MM.1S (cell line): ENCODE measurements at regions not wholly inside any gene's neighbourhood (a gene's known extent, or its start where the extent isn't known, plus 50 kb on each side); places are given as distances from the start of the nearest gene placed in this dataset.

ENCODE experiments used
- DNase-seq: peaks from one replicate; pipeline ENCODE4 v3.0.0-alpha.2; 2015
- H2AFZ ChIP-seq: fragments of 300-600 bp; sonication (generic); 2 replicates; pipeline ENCODE4 v1.6.0; 2016; ENCODE audit warnings: antibody characterized with exemption, low read length
- H3F3A ChIP-seq: fragments of 300-600 bp; sonication (generic); 2 replicates; pipeline ENCODE4 v1.6.1; 2016; ENCODE audit warnings: mild to moderate bottlenecking, antibody characterized with exemption, low read length, moderate library complexity, mixed read lengths; ENCODE audit not compliant: insufficient read depth
- H3K27ac ChIP-seq: fragments of 300-600 bp; sonication (generic); 2 replicates; pipeline ENCODE4 v1.5.1; 2016; ENCODE audit warnings: mild to moderate bottlenecking, low read length
- H3K27me3 ChIP-seq: fragments of 300-600 bp; sonication (generic); replicated peaks from 2 replicates; pipeline ENCODE4 v1.6.0; 2016; ENCODE audit warnings: low read length; ENCODE audit not compliant: insufficient read depth
- H3K36me3 ChIP-seq: fragments of 300-600 bp; sonication (generic); replicated peaks from 2 replicates; pipeline ENCODE4 v1.6.1; 2016; ENCODE audit warnings: mild to moderate bottlenecking, low read length, mixed read lengths; ENCODE audit not compliant: insufficient read depth
- H3K4me1 ChIP-seq: fragments of 300-600 bp; sonication (generic); 2 replicates; pipeline ENCODE4 v1.6.1; 2016; ENCODE audit warnings: low read length, mixed read lengths
- H3K4me2 ChIP-seq: fragments of 300-600 bp; sonication (generic); 2 replicates; pipeline ENCODE4 v1.6.0; 2016; ENCODE audit warnings: low read depth, low read length
- H3K4me3 ChIP-seq: fragments of 300-600 bp; sonication (generic); 2 replicates; pipeline ENCODE4 v1.5.1; 2016; ENCODE audit warnings: low read length, mixed read lengths
- H3K79me2 ChIP-seq: fragments of 300-600 bp; sonication (generic); 2 replicates; pipeline ENCODE4 v1.6.1; 2016; ENCODE audit warnings: mixed run types, low read length, mixed read lengths
- H3K9ac ChIP-seq: fragments of 300-600 bp; sonication (generic); 2 replicates; pipeline ENCODE4 v1.6.1; 2016; ENCODE audit warnings: low read length, mixed read lengths
- H3K9me2 ChIP-seq: fragments of 300-600 bp; sonication (generic); replicated peaks from 2 replicates; pipeline ENCODE4 v1.6.1; 2016; ENCODE audit warnings: mild to moderate bottlenecking, low read length, mixed read lengths; ENCODE audit not compliant: insufficient read depth
- H3K9me3 ChIP-seq: fragments of 300-600 bp; sonication (generic); replicated peaks from 2 replicates; pipeline ENCODE4 v1.6.1; 2016; ENCODE audit warnings: mild to moderate bottlenecking, low read length, mixed read lengths; ENCODE audit not compliant: insufficient read depth
- H4K20me1 ChIP-seq: fragments of 300-600 bp; sonication (generic); 2 replicates; pipeline ENCODE4 v1.6.1; 2016; ENCODE audit warnings: mild to moderate bottlenecking, low read length, moderate library complexity, mixed read lengths; ENCODE audit not compliant: insufficient read depth
- EZH2 ChIP-seq: fragments of 300-600 bp; sonication (generic); optimal IDR thresholded peaks from 2 replicates; pipeline ENCODE3; 2017; ENCODE audit warnings: low read depth, mild to moderate bottlenecking, antibody characterized with exemption, low read length, mixed read lengths
- EZH2phosphoT487 ChIP-seq: fragments of 300-600 bp; sonication (generic); IDR thresholded peaks from 2 replicates; pipeline ENCODE4 v1.6.1; 2018; ENCODE audit warnings: antibody characterized with exemption, low read length
- TF ChIP-seq, protein P1 (sequence below): fragments of 300-600 bp; sonication (generic); IDR thresholded peaks from 2 replicates; pipeline ENCODE4 v1.5.1; 2016; ENCODE audit warnings: antibody characterized with exemption, low read length, mixed read lengths

DNA sequence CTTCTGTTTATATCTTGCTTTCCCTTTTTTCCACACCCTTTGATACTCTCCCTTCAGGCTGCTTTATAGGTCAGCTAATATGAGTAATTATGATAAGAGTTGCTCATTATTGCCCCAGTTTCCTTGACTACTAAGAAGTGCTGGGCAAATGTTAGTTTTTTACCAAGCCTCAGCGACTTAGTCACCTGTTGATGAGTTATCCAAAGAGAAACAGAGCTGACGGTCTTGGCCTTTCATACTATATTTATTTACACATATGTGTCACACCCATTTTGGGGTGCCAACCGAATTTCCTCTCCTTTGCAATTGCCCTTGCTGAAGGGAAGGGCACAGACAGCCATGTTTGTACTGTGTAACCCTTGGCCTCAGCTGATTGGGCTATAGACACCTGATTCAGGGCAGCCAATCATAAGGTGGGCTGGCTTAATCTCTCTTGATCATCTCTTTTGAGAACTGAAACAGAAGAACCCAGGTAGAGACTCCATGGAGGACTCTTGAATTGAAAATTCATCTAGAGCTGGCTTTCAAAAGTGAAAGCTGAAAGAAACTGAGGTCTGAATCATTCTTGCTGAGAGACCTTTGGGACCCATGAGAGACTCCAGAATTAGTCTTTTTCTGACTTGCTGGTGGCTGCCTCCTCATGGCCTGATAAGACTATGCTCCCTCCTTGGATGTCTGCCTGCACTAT lies 111.7 kb upstream of the RPS6KA3 start:
- no peak overlapping the region for H3K9ac ChIP-seq

DNA sequence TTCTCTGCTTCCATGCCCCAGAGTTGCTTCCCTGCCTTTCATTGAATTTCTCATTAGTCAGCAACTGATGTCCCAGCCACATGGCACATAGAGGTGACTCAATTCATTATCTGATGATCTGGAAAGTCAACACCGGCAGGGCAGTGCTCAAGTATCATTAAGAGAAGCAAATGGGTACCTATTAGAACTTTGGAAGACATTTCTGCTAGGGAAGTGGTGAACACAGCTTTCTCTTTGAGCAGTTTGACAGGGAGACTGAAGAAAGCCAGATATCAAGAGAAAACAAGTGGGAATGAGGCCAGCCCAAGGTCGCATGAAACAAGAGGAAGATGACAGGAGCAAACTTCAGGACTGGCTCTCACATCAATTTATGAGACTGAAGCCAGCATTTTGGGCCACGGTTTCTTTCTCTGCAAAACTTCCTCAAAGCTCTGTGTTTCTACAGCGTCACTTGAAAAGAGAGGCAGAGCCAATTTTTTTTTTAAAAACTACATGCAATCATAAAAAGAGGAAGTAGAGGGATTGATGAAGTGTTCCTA lies 108.3 kb upstream of the RPS6KA3 start:
- no peaks in the 10 kb centered on the region for H3K4me1 ChIP-seq
- H3K9ac ChIP-seq: no peak overlapping the region
- no peak overlapping the region for H2AFZ ChIP-seq
- no peaks in the 10 kb centered on the region for H3K9me2 ChIP-seq
- H3K36me3 ChIP-seq: no peaks in the 10 kb centered on the region
- H3K79me2 ChIP-seq: no peaks in the 10 kb centered on the region
- no peak for DNase-seq
- TF ChIP-seq EZH2: no peak
- TF ChIP-seq, protein P1, sequence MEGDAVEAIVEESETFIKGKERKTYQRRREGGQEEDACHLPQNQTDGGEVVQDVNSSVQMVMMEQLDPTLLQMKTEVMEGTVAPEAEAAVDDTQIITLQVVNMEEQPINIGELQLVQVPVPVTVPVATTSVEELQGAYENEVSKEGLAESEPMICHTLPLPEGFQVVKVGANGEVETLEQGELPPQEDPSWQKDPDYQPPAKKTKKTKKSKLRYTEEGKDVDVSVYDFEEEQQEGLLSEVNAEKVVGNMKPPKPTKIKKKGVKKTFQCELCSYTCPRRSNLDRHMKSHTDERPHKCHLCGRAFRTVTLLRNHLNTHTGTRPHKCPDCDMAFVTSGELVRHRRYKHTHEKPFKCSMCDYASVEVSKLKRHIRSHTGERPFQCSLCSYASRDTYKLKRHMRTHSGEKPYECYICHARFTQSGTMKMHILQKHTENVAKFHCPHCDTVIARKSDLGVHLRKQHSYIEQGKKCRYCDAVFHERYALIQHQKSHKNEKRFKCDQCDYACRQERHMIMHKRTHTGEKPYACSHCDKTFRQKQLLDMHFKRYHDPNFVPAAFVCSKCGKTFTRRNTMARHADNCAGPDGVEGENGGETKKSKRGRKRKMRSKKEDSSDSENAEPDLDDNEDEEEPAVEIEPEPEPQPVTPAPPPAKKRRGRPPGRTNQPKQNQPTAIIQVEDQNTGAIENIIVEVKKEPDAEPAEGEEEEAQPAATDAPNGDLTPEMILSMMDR: no peak
- no peak for TF ChIP-seq EZH2phosphoT487
- H3K4me2 ChIP-seq: no peak overlapping the region
- H3F3A ChIP-seq: no peaks in the 10 kb centered on the region
- no peaks in the 10 kb centered on the region for H3K27me3 ChIP-seq
- H3K9me3 ChIP-seq: no peaks in the 10 kb centered on the region
- H3K4me3 ChIP-seq: no peak overlapping the region
- H3K27ac ChIP-seq: no peak overlapping the region
- no peaks in the 10 kb centered on the region for H4K20me1 ChIP-seq

More for the DNA sequence above, 111.7 kb upstream of the RPS6KA3 start:
- H4K20me1 ChIP-seq: no peaks in the 10 kb centered on the region
- DNase-seq: no peak
- H3K4me3 ChIP-seq: no peak overlapping the region
- no peaks in the 10 kb centered on the region for H3F3A ChIP-seq
- no peak overlapping the region for H2AFZ ChIP-seq
- no peaks in the 10 kb centered on the region for H3K9me2 ChIP-seq
- no peak overlapping the region for H3K4me2 ChIP-seq
- TF ChIP-seq EZH2phosphoT487: no peak
- TF ChIP-seq, protein P1: no peak
- no peak for TF ChIP-seq EZH2
- no peak overlapping the region for H3K27ac ChIP-seq
- H3K79me2 ChIP-seq: no peaks in the 10 kb centered on the region
- no peaks in the 10 kb centered on the region for H3K4me1 ChIP-seq
- no peaks in the 10 kb centered on the region for H3K9me3 ChIP-seq
- no peaks in the 10 kb centered on the region for H3K27me3 ChIP-seq
- no peaks in the 10 kb centered on the region for H3K36me3 ChIP-seq

DNA sequence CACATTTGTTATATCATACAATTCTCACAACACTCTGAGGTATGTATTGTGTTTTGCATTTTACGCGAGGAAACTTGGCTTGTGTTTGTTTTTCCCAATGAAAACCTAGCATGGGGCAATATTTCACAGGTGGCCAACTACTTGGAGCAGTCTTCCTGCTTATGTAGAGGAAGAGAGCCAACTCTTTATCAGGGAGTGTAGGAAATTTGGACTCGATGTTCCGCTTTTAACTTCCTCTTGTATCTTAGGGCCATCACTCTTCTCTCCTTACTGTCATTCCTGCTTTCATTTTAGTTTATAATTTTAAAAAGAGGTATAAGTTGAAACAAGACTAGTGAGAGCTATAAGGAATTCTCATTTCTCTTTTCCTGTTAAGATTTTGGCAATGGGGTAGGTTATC lies 107.7 kb upstream of the RPS6KA3 start:
- Histone ChIP-seq H3K79me2 (no peaks in the 10 kb centered on the region), H4K20me1 (no peaks in the 10 kb centered on the region), H3K9me3 (no peaks in the 10 kb centered on the region), H3K9ac (no peak overlapping the region), H3K4me3 (no peak overlapping the region), H3K27ac (no peak overlapping the region), H3K36me3 (no peaks in the 10 kb centered on the region), H3K27me3 (no peaks in the 10 kb centered on the region), H3K4me2 (no peak overlapping the region), H3K9me2 (no peaks in the 10 kb centered on the region), H3F3A (no peaks in the 10 kb centered on the region), H3K4me1 (no peaks in the 10 kb centered on the region), H2AFZ (no peak overlapping the region)
- no peak for DNase-seq
- TF ChIP-seq EZH2: no peak
- TF ChIP-seq, protein P1: no peak
- no peak for TF ChIP-seq EZH2phosphoT487
